GM03348 (cell line): ENCODE measurements at regions not wholly inside any gene's neighbourhood (a gene's known extent, or its start where the extent isn't known, plus 50 kb on each side); places are given as distances from the start of the nearest gene placed in this dataset.

Experiments
- DNase-seq: peaks from one replicate; pipeline ENCODE4 v3.0.0; 2012; ENCODE audit warnings: low spot score

DNA sequence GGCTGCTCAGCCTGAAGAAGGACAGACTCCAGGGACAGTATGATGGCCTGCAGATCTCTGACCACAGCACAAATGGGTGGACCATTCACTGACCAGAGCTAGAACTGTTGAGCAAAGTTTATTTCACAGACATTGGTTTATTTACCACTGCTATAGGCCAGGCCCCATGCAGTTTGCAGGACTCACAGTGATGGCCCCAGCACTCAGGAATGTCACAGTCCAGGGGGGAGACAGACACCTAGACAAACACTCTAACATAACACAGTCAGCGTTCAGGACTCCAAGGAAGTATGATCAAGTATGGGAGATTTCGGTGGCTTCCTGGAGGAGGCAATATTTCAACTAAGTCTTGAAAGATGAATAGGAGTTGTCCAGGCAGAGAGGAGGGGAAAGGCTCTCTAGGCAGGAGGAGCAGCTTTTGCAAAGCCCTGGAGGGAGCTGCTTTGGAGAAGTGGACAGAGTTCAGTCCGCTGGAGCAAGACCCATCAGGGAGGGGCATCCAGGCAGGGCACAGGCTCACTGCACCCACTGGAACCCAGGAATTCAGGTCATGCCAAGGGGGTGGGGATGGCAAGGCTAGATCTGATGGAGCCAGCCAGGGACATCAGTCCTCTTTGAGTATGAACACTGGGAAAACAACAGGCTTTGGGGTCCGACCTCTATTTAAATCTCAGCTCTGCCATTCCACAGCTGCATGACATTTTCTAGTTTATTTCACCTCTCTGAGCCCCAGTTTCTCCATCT is 454.3 kb downstream of the MATN1 start:
- DNase-seq, result no peak

DNA sequence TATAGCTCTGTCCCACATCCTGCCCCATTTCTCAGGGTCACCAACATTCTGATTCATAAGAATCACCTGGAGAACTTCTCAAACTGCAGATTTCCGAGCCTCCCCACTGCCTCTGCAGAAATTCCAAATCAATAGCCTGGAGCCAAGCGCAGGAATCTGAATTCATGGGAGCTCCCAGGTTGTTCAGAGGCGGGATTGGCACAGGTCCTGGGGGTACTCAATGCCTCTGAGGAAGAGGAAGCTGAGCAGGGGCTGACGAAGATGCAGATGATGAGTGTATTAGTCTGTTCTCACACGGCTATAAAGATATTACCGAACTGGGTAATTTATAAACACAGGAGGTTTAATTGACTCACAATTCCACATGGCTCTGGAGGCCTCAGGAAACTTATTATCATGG is 455.5 kb downstream of the MATN1 start:
- no peak for DNase-seq

DNA sequence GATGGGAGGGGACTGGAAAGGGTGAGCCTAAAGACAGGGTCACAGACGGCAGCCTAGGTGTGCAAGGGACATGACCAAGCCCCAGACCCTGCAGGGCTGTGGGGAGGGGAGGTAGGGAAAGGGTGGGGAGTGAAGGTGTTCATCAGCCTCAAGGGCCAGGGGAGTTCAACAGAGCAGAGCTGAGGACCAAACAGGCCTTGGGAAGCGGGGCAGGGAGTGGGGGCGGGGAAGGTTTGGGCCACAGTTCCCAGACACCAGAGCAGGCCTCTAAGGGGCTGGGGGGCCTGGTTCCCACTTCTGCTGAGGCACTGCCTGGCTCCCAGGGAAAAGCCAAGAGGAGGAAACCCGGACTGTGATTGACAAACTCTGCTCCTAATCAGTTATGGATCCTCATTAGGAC is 456.3 kb downstream of the MATN1 start:
- no peak for DNase-seq

DNA sequence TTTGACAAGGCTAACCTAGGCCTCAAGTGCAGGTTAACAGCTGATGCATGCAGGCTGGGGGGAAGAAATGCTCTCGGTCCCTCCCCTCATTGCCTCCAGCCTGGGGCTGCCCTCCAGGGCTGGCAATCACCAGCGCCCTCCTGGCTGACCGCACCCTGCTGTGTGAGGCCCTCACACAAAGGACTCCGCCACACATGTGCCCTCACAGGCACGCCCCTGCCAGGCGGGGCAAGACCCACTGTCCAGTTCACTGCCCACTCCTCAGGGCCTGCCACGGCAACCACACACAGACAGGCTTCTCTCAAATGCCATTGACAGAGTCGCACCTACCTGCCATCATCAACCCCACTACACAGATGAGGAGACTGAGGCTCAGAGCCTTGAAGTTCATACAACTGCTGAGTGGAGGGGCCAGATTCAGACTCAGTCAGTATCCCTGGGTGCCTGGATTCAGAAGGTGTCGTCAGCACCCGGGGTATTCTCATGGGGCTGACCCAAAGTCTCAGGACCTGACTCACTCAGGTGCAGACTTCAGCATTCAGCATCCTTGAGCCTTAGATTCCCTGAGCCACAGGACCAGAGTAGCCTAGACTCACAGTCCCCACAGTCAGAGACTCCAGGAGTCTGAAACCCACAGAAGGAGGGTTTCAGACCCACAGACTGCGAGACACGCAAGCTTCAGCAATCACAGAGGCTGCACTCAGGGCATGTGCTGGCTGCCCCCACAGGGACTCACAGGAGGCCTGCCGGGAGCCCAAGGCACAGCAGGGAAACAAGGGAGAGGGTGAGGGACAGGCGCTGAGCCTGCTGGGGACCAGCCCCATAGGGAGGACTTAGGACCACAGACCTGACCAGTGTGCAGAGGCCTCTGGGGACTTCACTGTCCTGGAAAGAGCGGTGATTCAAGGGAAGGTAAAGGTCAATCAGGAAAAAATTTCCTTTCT is 458.0 kb downstream of the MATN1 start:
- DNase-seq, result no peak

- no peak for DNase-seq
Observed at GRCh38 chr1:30264672-30265025, 458.7 kb downstream of the MATN1 start.

- DNase-seq, result no peak
Observed at GRCh38 chr1:30263888-30264671, 459.3 kb downstream of the MATN1 start.

GRCh38 chr1:30263405-30263804 is 460.0 kb downstream of the MATN1 start:
- no peak for DNase-seq

DNA sequence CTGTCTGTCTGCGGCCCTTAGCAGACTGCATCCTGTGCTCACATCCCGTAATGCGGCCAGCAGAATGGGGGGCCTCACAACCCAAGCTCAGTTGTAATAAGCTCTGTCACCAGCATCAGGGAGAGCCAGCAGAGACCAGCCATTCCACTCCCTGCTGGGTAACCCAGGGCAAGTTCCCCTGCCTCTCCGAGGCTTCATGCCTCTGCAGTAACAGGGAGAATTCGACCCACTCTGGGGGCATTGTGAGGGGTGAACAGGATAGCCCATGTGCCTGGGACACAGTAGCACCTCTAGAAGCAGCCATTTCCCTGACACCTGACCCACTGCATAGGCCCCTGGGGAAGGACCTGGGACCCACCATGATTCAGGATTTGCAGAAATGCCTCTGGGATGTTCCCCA is 461.2 kb downstream of the MATN1 start:
- DNase-seq, result no peak

- DNase-seq, result no peak
Observed at GRCh38 chr1:30260318-30260717, 463.1 kb downstream of the MATN1 start.

DNA sequence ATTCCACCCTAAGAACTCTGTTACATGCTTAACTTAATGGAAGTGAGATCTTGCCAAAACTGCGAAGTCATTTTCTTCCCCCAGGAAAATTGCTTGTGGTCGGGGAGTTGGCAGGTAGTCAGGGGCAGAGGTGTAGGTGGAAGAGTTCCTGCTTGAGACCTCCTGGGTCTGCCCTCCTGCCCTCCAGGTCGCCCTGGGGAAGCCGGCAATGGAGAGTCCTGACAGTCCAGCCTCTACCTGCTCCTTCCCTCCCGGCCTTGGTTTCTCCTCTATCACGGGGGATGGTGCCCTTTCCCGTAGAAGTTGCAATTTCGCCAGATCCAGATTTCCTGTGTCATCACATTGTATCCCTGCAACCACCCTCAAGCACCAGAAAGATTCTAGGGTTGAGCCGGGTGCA is 463.8 kb downstream of the MATN1 start:
- no peak for DNase-seq

DNA sequence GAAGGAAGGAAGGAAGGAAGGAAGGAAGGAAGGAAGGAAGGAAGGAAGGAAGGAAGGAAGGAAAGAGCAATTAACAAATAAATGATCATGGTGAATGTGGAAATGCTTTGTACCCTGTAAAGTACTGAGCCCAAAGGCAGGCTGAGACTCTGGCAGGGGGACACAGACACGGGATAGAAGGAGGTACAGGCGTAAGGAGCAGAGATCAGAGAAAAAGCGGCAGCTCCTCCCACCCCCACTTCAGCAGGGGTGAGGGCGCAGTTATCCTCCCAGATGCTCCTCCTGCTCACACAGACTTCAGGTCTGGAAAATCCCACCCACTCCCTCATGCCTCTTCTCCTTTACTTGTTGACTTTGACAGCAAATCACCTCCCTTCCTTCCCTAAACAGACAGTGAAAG is 464.5 kb downstream of the MATN1 start:
- DNase-seq, result no peak

DNA sequence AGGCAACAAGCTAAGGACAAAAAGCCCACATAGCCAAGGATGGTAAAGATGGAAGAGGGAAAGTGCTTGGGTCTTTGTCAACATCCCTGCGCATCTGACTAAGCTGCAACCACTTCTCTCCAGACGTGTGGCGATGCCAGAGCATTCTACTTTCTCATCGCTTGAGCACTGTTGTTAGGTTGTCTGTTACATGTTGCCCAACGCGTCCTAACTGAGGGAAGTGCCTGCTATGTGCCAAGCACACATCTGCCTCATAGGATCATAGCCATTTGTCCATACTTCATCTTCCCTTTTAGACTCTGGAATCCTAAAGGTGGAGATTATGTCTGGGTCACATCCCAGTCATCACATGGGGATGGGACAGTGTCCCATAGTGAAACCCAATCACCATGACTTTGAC is 464.9 kb downstream of the MATN1 start:
- no peak for DNase-seq

DNA sequence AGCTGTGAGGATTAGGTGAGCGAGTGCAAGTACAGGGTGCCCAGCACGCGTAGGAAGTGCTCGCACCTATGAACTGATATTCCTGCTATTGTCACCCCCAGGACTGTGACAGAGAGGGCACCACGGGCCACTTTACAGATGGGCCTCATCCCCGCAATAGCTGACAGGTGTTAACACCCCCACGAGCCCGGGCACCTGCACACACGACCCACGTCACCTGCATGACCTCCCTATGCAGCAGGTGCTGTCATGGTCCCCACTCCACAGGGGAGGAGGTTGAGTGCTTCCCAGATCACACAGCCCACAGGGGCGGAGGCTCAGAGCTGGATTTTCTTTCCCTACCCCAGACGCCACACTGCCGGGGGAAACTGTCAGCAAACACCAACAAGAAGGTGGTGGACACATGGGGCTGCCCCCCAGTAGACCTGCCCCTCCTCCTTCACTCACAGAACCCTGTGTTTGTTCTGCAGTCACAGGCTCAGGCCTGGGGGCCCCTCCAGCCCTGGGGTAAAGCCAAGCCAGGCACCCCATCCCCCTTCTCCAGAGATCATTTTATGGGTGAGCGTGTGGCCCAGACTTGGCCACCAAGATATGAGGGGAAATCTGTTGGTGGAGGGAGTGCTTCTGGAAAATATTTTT is 465.5 kb downstream of the MATN1 start:
- DNase-seq, result no peak

GRCh38 chr1:30257322-30257721 is 466.1 kb downstream of the MATN1 start:
- DNase-seq, result no peak

DNA sequence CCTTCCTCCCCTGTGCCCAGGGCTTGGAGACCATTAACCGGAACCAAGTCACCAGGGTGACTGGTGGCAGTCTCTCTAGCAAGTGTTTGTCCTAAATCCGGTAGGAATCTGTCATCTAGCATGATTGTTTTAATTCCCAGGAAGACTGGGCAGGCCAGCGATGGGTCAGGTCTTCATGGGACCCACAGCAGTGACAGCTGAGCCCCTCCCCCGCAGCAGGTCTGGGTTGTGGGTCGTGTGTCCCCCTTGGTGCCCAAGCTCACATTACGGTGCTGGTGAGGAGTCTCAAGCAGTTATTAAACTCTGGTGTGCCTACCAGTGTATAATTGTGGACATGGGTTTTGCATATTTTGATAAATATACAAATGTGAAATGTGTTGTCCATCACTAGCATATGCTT is 466.5 kb downstream of the MATN1 start:
- no peak for DNase-seq

GRCh38 chr1:30255111-30255724 is 468.2 kb downstream of the MATN1 start:
- no peak for DNase-seq

DNA sequence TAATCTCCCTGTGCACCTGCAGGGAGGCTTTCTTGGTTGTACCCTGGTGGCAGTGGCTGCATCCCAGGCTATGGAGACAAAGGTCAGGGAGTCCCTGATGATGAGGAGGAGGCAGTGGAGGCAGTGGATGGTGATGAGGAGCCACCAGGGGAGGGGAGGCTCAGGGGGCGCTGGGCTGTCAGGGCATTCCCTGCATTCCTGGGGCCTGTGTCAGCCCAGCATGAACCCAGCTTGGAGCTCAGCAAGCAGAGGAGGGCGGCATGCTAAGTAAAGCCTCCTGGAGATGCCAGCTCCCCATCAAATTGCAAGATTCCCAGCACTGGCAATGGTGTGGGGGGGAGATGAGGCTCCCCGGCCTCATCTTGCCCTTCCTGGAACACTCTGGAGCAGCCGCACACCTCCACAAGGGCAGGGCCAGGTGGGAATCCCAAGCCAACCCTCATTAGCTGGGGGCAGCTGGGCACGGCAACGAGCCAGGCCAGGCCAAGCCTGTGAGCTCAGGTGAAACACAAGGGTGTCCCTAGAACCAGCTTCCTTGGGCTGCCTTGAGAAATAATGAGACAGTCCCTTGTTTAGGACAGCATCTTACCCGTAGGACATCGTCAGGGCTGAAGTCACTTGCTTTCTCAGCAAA is 469.5 kb downstream of the MATN1 start:
- no peak for DNase-seq

GRCh38 chr1:30253361-30253760 is 470.0 kb downstream of the MATN1 start:
- no peak for DNase-seq

DNA sequence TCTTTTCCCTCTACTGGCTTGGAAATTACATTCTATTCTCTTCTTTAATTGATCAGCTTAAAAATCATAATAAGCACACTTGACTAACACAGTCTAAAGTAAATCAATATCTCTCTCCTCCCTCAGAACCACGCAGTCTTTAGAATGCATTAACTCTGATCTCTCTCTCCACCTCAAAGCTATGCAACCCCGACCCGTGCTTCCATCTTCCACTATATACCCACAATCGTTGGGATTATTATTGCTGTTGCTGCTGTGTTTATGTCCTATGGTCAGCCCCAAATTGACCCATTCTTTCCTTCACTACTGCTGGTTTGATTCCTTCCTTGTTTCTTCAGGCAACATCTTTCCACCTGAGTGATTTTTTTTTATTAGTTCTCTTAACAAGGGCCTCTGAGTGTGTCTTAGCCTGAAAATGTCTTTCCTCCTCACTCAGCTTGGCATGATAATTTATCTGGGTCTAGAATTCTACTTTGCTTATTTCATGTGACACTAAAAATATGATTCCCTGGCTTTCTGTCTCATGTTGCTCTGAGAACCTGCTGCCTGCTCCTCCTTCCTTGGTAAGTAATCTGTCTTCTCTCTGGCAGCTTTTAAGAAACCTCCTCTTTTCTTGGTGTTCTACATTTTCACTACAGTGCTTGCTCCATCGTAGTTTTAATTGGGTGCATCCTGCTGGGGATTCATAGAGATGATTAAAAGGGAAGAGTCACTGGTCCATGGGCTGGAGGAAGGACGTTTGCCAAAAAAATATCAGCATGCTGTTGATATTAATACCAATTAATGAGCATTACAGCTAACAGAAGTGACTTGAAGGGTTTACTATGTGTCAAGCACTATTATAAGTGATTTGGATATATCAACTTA is 472.2 kb downstream of the MATN1 start:
- DNase-seq, result no peak

DNA sequence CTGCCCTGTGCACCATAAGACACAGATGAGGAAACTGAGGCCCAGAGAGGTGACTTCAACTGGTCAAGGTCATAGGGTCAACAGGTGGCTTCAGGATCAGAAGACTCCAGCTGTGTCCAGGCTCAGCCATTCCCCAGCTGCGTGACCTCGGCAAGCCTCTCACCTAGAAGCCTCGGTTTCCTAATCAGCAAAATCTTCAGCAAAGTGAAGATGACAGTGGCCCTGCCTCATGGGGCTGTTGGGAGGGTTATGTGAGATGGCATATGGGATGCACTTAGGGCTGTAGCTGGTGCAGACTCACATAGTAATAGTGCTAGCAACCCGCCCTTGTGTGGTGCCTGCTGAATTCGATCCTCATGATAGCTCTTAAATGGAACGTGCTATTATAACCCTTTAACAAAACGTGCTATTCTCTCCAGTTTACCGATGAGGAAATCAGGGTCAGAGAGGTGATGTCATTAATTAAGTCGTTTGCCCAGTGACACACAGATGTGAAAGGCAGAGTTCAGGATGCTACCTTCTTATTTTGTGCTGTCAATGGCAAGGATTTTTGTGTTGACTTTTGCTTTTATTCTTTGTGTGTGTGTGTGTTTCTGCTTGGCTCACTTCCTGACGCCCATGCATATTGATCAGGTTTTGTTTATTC is 472.9 kb downstream of the MATN1 start:
- no peak for DNase-seq
